BJ (cell line): ENCODE measurements at regions not wholly inside any gene's neighbourhood (a gene's known extent, or its start where the extent isn't known, plus 50 kb on each side); places are given as distances from the start of the nearest gene placed in this dataset.

Source experiments
- CTCF ChIA-PET: fragments of 350-600 bp; formaldehyde crosslinking; extraction: SDS; loops from one replicate; lab custom pipeline; 2021; ENCODE audit warnings: antibody characterized with exemption, inconsistent platforms; lab: Yijun Ruan, JAX
- POLR2A ChIA-PET: fragments of 300-600 bp; sonication (Branson Sonifier 250); formaldehyde crosslinking; extraction: SDS; loops from one replicate; lab custom pipeline; 2021; ENCODE audit warnings: antibody characterized with exemption; lab: Charles Lee
- DNase-seq: peaks from one replicate; pipeline ENCODE4 v3.0.0-alpha.2; 2011; ENCODE audit warnings: low read depth
- H3K27me3 ChIP-seq: 2 replicates; pipeline ENCODE4 v1.6.0; 2011; ENCODE audit warnings: low read length; ENCODE audit not compliant: control insufficient read depth, insufficient read depth
- H3K36me3 ChIP-seq: 2 replicates; pipeline ENCODE4 v1.5.1; 2011; ENCODE audit warnings: low read length; ENCODE audit not compliant: control insufficient read depth, insufficient read depth
- H3K4me3 ChIP-seq: 2 replicates; pipeline ENCODE4 v1.5.1; 2011; ENCODE audit warnings: low read depth, mild to moderate bottlenecking, control low read depth, low read length
- CTCF ChIP-seq: IDR thresholded peaks from 2 replicates; pipeline ENCODE4 v1.5.1; 2011; ENCODE audit warnings: low read depth, mild to moderate bottlenecking, control low read depth, inconsistent platforms, low read length, moderate library complexity; ENCODE audit not compliant: insufficient read depth

- ChIA-PET CTCF (interaction anchor here (0.6 to 1.0 kb wide), 4 partner anchors 9 to 471 kb away, joined by 3 to 4 read pairs (median 3); no protein-coding TSS in a partner anchor), POLR2A (no interaction called here)
- no peak for DNase-seq
- H3K4me3 ChIP-seq = no peak overlapping the region
- H3K36me3 ChIP-seq = no peaks in the 10 kb centered on the region
- no peak for TF ChIP-seq CTCF
- no peaks in the 10 kb centered on the region for H3K27me3 ChIP-seq
These were observed 383.2 kb downstream of the CD83 start for GRCh38 chr6:14500809-14501208.

GRCh38 chr6:14501240-14501639 is 383.7 kb downstream of the CD83 start:
- no peak for TF ChIP-seq CTCF
- no peak for DNase-seq
- no peak overlapping the region for H3K4me3 ChIP-seq
- ChIA-PET CTCF (interaction anchor here (1.0 kb wide), 2 partner anchors 8 to 156 kb away, joined by 3 to 4 read pairs; no protein-coding TSS in a partner anchor), POLR2A (no interaction called here)
- no peaks in the 10 kb centered on the region for H3K27me3 ChIP-seq
- H3K36me3 ChIP-seq = no peaks in the 10 kb centered on the region

- Histone ChIP-seq H3K27me3 (no peaks in the 10 kb centered on the region), H3K4me3 (no peak overlapping the region), H3K36me3 (no peaks in the 10 kb centered on the region)
- no peak for DNase-seq
- no peak for TF ChIP-seq CTCF
- ChIA-PET CTCF (no interaction called here), POLR2A (no interaction called here)
These were observed 384.3 kb downstream of the CD83 start for GRCh38 chr6:14501914-14502313.

GRCh38 chr6:14502551-14502950 is 385.0 kb downstream of the CD83 start:
- ChIA-PET CTCF (no interaction called here), POLR2A (no interaction called here)
- H3K4me3 ChIP-seq = no peak overlapping the region
- H3K27me3 ChIP-seq = no peaks in the 10 kb centered on the region
- TF ChIP-seq CTCF = no peak
- no peak for DNase-seq
- no peaks in the 10 kb centered on the region for H3K36me3 ChIP-seq

- TF ChIP-seq CTCF = no peak
- Histone ChIP-seq H3K4me3 (no peak overlapping the region), H3K36me3 (no peaks in the 10 kb centered on the region), H3K27me3 (peaks cover 1% of the 10 kb centered on the region; the same call in 1 of the 2 replicates)
- DNase-seq = no peak
- ChIA-PET CTCF (no interaction called here), POLR2A (no interaction called here)
These were observed 387.8 kb downstream of the CD83 start for GRCh38 chr6:14505401-14505800.
